HG03354 (cell line): ENCODE measurements at regions not wholly inside any gene's neighbourhood (a gene's known extent, or its start where the extent isn't known, plus 50 kb on each side); places are given as distances from the start of the nearest gene placed in this dataset.
"Not testable (repeated sequence)": the region's sequence is repeated elsewhere in the genome, so short reads cannot be mapped to it uniquely, and the experiment has no call there.

Experiments
- ATAC-seq: cut with Tn5 transposase; IDR thresholded peaks from one replicate; pipeline ENCODE4 v1.9.1; 2021; ENCODE audit warnings: mild to moderate bottlenecking; ENCODE audit not compliant: unreplicated experiment, poor library complexity, severe bottlenecking

GRCh38 chr2:234863043-234863934, 88.5 kb upstream of the SH3BP4 start:
- no peak for ATAC-seq

- ATAC-seq: no peak
Observed at GRCh38 chr2:234861841-234862735, 89.7 kb upstream of the SH3BP4 start.

DNA sequence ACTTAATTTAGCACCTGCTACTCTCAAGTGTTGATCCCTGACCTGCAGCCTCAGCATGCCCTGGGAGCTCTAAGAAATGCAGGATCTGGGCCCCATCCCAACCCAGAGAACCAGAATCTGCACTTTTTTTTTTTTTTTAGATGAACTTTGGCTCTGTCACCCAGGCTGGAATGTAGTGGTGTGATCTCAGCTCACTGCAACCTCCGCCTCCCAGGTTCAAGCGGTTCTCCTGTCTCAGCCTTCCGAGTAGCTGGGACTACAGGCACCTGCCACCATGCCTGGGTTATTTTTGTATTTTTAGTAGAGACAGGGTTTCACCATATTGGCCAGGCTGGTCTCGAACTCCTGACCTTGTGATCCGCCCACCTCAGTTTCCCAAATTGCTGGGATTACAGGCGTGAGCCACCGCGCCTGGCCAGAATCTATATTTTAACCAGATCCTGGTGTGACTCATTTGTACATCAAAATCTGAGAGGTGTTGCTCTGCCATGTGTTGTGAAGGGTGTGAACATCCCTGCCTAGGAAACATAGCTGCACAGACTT, 92.4 kb upstream of the SH3BP4 start:
- not testable (repeated sequence) for ATAC-seq

DNA sequence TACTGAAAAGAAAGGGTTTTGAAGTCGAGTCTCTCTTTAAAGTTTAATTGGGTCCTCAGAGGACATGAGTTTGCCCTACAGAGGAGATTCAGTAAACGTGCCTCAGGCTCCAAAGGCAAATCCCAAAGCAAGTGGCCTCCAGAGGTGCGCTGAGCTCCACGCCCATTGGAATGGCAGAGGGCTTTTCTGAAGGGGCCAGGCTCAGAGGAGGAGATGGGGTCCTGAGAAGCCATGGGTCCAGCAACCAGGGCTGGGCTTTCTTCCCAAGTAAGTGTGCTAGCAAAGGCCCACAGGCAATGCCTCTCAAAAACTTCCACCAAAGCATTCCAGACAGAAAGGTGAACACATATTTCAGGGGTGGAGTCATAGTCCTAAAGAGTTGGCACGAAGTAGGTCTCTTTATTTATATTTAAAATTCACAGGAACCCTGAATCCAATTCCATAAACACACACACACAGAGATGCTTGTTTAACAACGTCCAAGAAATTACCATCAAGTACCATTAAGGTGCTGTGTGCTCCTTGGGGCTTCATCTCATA, 93.0 kb upstream of the SH3BP4 start:
- no peak for ATAC-seq

DNA sequence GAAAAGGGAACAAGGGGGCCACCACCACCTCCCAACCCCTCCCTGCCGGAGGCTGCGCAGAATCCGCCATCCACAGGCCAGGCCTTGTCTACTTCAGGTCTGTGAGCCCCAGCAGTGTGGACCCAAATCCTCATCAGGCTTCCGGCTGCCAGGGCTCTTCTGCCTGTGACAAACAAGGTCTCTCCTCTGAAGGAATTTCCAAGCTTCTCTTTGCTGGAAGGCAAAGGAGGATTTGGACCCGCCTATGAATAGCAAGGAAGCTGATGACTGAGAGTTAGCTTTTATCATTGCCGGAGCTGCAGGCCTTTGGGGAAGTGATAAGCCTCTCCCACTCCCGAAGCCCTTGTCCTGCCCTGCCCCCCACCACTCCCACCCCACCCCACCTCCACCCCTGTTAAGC, 93.7 kb upstream of the SH3BP4 start:
- no peak for ATAC-seq

DNA sequence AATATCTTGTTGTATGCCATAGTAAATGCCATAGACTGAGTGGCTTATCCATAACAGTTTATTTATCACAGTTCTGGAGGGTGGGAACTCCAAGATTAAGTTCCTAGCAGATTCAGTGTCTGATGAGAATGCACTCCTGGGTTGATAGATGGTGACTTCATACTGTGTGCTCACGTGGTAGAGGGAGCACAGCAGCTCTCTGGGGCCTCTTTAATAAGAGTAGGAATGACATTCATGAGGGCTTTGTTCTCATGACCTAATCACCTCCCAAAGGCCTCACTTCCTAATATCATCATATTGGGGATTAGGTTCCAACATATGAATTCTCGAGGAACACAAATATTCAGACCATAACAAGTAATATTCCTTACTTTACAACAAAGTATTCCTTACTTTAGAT, 98.1 kb upstream of the SH3BP4 start:
- ATAC-seq: no peak

GRCh38 chr2:234852941-234853340, 98.9 kb upstream of the SH3BP4 start:
- no peak for ATAC-seq

GRCh38 chr2:234852035-234852434, 99.8 kb upstream of the SH3BP4 start:
- no peak for ATAC-seq

- no peak for ATAC-seq
Observed at GRCh38 chr2:234851451-234851850, 100.4 kb upstream of the SH3BP4 start.

DNA sequence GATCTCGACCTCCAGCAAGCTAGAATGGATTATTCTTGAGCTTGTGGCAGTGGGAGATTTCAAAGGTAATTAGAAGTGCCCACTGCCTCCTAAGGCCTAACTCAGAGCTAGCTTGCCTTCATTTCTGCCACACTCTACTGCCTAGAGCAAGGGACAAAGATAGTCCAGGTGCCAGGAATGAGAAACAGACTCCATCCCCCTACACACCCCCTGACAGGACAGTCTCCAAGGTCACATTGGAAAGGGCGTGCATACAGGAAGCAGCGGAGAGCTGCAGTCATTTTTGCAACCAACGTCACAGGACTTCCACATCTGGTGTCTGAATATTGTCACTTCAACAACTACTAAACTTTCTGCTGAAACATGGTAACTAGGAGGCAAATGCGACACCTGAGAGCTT, 101.0 kb upstream of the SH3BP4 start:
- no peak for ATAC-seq

DNA sequence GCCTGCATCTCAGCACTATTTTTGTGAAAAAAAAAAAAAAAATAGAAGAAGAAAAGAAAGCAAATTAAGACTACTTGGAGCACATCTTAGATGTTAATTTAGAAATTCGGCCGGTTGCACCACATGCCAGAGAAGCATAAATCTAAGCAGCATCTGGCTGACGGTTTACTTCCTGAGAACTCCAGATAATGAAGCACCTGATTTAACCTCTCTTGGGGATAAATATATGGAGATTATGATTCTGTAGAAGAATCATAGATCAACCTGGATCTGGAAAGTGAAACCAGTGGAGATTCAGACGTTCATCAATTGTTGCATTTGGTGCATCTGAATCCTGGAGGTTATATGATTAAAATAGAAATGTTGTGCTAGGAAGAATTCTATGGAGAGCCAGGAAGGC, 102.1 kb upstream of the SH3BP4 start:
- ATAC-seq: no peak

DNA sequence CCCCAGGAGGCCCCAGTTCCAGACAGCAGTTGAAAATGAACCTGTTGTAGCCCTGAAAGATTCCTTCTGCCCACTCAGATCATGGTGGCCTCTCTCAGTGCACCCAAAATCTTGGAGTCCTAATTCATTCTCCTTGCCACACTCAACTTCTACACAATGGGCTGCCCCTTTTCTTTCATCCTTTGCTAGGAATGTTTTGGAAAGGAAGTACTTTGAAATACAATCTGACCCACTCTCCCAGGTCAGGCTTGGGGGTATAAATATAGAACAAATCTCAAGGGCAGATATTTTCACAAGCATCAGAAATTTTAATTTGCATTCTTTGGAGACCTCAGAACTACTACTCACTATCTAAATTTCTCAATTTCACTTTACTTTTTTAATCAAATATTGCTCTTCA, 103.2 kb upstream of the SH3BP4 start:
- ATAC-seq: no peak

DNA sequence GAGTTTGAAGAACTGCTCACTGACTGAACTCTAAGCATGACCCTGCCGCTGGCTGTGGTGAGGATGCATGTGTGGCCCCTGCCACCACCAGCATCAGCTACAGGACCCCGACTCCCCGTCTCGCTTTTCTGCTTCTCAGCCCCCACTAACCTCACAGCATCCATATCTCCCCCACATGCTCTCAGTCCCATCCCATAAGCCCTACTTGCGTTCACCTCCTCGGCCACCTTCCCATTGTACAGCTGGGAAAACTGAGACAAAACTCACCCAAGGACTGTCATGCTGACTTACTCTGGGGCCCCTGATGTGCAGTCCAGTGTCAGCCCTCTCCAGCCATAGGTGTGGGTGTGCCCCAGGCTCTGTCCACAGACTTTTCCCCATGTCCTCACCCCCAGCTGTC, 104.2 kb upstream of the SH3BP4 start:
- ATAC-seq: no peak

- no peak for ATAC-seq
Observed at GRCh38 chr2:234847364-234847635, 104.5 kb upstream of the SH3BP4 start.

DNA sequence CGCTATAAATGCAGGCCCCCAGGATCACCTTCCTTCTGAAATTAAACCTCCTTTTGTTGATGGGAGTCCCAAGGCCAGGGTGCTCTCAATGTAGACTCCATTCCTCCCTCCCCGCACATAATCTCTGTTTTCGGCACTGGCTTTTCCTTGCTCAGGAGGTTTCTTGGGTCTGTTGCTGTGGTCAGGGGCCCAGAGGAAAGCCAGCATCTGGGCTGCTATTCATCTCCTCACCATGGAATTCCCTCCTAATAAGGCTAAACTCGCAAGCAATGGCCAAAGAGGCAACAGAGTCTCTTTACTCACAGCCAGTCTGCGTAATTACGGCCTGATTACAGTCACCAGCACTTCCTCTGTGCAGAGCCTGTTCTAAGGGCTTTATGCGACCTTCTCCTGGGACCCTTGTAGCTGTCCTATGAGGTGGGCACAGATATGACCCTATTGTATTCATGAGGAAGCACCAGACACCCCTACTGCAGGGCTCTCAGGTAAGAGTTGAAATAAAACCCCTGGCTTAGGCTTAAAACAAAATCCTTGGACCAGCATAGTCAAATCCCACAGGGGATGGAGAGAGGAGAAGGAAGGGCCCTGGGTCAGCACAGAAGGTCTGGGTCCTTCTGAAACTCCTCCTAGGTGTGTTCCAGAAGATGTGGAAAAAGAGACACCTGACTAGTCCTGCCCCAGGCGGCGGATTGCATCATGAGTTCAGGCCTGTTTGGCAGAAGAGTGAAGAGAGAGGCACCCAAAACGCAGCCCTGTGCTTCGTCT, 105.0 kb upstream of the SH3BP4 start:
- ATAC-seq: no peak

GRCh38 chr2:234845602-234846590, 105.9 kb upstream of the SH3BP4 start:
- ATAC-seq: no peak

DNA sequence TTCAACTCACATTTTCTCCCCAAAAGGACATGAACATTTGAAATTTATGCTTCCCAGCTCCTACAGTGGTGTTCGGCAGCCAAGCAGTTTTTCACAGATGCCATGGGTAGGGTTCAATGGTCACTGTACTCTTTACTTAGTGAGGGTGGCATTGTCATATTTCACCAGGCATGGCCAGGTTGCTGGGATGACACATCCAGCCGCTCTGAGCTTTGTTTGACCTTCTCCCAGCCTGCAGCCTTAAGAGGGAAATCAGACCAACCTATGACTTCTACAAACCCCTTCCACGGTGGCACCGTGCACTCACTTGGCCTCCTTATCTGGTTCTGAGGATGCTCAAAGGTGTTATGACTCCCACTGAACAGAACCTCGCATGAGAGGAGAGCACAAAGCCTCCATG, 108.4 kb upstream of the SH3BP4 start:
- ATAC-seq: no peak

GRCh38 chr2:234842753-234843152, 109.1 kb upstream of the SH3BP4 start:
- ATAC-seq: no peak
